H9 (cell line): ENCODE measurements at regions not wholly inside any gene's neighbourhood (a gene's known extent, or its start where the extent isn't known, plus 50 kb on each side); places are given as distances from the start of the nearest gene placed in this dataset.

Experiments used
- DNase-seq: peaks from one replicate; pipeline ENCODE4 v3.0.0-alpha.2; 2017
- H2AFZ ChIP-seq: one replicate; pipeline ENCODE4 v1.6.1; 2013; ENCODE audit warnings: mild to moderate bottlenecking, low read length, control low read depth, moderate library complexity
- H2AK5ac ChIP-seq: 2 replicates; pipeline ENCODE4 v1.6.1; 2013; ENCODE audit warnings: low read length, control low read depth, mixed read lengths; ENCODE audit not compliant: insufficient read length
- H2BK120ac ChIP-seq: one replicate; pipeline ENCODE4 v1.6.1; 2013; ENCODE audit warnings: low read depth, mild to moderate bottlenecking, low read length, control low read depth, inconsistent platforms; ENCODE audit not compliant: poor library complexity, severe bottlenecking
- H2BK12ac ChIP-seq: 2 replicates; pipeline ENCODE4 v1.6.1; 2013; ENCODE audit warnings: low read length, control low read depth, mixed read lengths, low read depth; ENCODE audit not compliant: insufficient read length
- H2BK15ac ChIP-seq: 2 replicates; pipeline ENCODE4 v1.6.1; 2013; ENCODE audit warnings: low read depth, low read length, control low read depth
- H2BK20ac ChIP-seq: one replicate; pipeline ENCODE4 v1.6.1; 2013; ENCODE audit warnings: low read depth, mild to moderate bottlenecking, low read length, control low read depth, inconsistent platforms; ENCODE audit not compliant: poor library complexity, severe bottlenecking
- H2BK5ac ChIP-seq: 2 replicates; pipeline ENCODE4 v1.6.1; 2013; ENCODE audit warnings: low read length, control low read depth, mixed read lengths; ENCODE audit not compliant: insufficient read length
- H3K14ac ChIP-seq: 2 replicates; pipeline ENCODE4 v1.6.1; 2013; ENCODE audit warnings: low read length, control low read depth; ENCODE audit not compliant: insufficient read depth
- H3K18ac ChIP-seq: 2 replicates; pipeline ENCODE4 v1.6.1; 2013; ENCODE audit warnings: low read depth, mild to moderate bottlenecking, mixed read lengths, low read length, control low read depth; ENCODE audit not compliant: insufficient read length
- H3K23ac ChIP-seq: 2 replicates; pipeline ENCODE4 v1.6.1; 2013; ENCODE audit warnings: low read length, control low read depth, mixed read lengths, low read depth; ENCODE audit not compliant: insufficient read length
- H3K23me2 ChIP-seq: 2 replicates; pipeline ENCODE4 v1.6.1; 2013; ENCODE audit warnings: low read depth, mild to moderate bottlenecking, mixed read lengths, low read length, control low read depth; ENCODE audit not compliant: insufficient read length, poor library complexity, severe bottlenecking
- H3K27ac ChIP-seq: 2 replicates; pipeline ENCODE4 v1.5.1; 2013; ENCODE audit warnings: low read length, control low read depth, mixed read lengths, low read depth; ENCODE audit not compliant: insufficient read length
- H3K27me3 ChIP-seq: 2 replicates; pipeline ENCODE4 v1.6.1; 2013; ENCODE audit warnings: low read length, control low read depth, inconsistent platforms; ENCODE audit not compliant: insufficient read depth
- H3K4ac ChIP-seq: 2 replicates; pipeline ENCODE4 v1.6.1; 2013; ENCODE audit warnings: low read depth, mild to moderate bottlenecking, control low read depth, inconsistent platforms, low read length, moderate library complexity
- H3K4me1 ChIP-seq: 2 replicates; pipeline ENCODE4 v1.6.1; 2013; ENCODE audit warnings: low read length, control low read depth, inconsistent platforms; ENCODE audit not compliant: insufficient read depth
- H3K4me2 ChIP-seq: 2 replicates; pipeline ENCODE4 v1.6.1; 2013; ENCODE audit warnings: low read length, control low read depth, mixed read lengths; ENCODE audit not compliant: insufficient read length, insufficient read depth
- H3K56ac ChIP-seq: 2 replicates; pipeline ENCODE4 v1.6.1; 2013; ENCODE audit warnings: low read depth, mild to moderate bottlenecking, mixed read lengths, low read length, control low read depth; ENCODE audit not compliant: insufficient read length
- H3K79me1 ChIP-seq: 2 replicates; pipeline ENCODE4 v1.6.1; 2013; ENCODE audit warnings: low read depth, mild to moderate bottlenecking, moderate library complexity, low read length, control low read depth, inconsistent platforms; ENCODE audit not compliant: insufficient read depth, poor library complexity, severe bottlenecking
- H3K79me2 ChIP-seq: 2 replicates; pipeline ENCODE4 v1.6.1; 2013; ENCODE audit warnings: low read length, control low read depth, inconsistent platforms; ENCODE audit not compliant: insufficient read depth
- H3K9ac ChIP-seq: 2 replicates; pipeline ENCODE4 v1.6.1; 2013; ENCODE audit warnings: low read length, control low read depth, mixed read lengths; ENCODE audit not compliant: insufficient read length; ENCODE audit errors: extremely low read depth
- H3K9me3 ChIP-seq: one replicate; pipeline ENCODE4 v1.6.1; 2013; ENCODE audit warnings: low read depth, low read length, inconsistent platforms; ENCODE audit not compliant: control insufficient read depth
- H3T11ph ChIP-seq: one replicate; pipeline ENCODE4 v1.6.1; 2013; ENCODE audit warnings: mild to moderate bottlenecking, low read length, control low read depth, inconsistent platforms
- H4K20me1 ChIP-seq: one replicate; pipeline ENCODE4 v1.6.1; 2013; ENCODE audit not compliant: control insufficient read depth, insufficient read length, insufficient read depth
- H4K5ac ChIP-seq: 2 replicates; pipeline ENCODE4 v1.6.1; 2013; ENCODE audit warnings: low read depth, mild to moderate bottlenecking, mixed read lengths, low read length, control low read depth; ENCODE audit not compliant: insufficient read length
- H4K8ac ChIP-seq: replicated peaks from 2 replicates; pipeline ENCODE4 v1.6.1; 2013; ENCODE audit warnings: low read length, control low read depth, mixed read lengths, low read depth; ENCODE audit not compliant: insufficient read length
- H4K91ac ChIP-seq: 2 replicates; pipeline ENCODE4 v1.6.1; 2013; ENCODE audit warnings: low read depth, mild to moderate bottlenecking, moderate library complexity, mixed read lengths, low read length, control low read depth; ENCODE audit not compliant: insufficient read length
- H3K27ac Mint-ChIP-seq, 3 experiments: 2 replicates in 2 of 3; 3 replicates in 1 of 3; pipeline ENCODE4 v1.8.0; 2020 to 2021; ENCODE audit warnings: mixed read lengths in 3 of 3, mild to moderate bottlenecking in 1 of 3, moderate library complexity in 1 of 3
- H3K27me3 Mint-ChIP-seq: 2 replicates; pipeline ENCODE4 v1.8.0; 2021; ENCODE audit warnings: low read depth, mild to moderate bottlenecking, moderate library complexity, mixed read lengths
- H3K36me3 Mint-ChIP-seq, 3 experiments: 2 replicates in 2 of 3; 3 replicates in 1 of 3; pipeline ENCODE4 v1.8.0; 2020 to 2021; ENCODE audit warnings: low read depth in 3 of 3, mixed read lengths in 3 of 3; ENCODE audit not compliant: insufficient read depth in 1 of 3
- H3K4me1 Mint-ChIP-seq, 2 experiments: 2 replicates each; pipeline ENCODE4 v1.8.0; 2020; ENCODE audit warnings: mixed read lengths in 2 of 2
- H3K4me3 Mint-ChIP-seq, 2 experiments: 2 replicates in 1 of 2; 3 replicates in 1 of 2; pipeline ENCODE4 v1.8.0; 2020 to 2021; ENCODE audit warnings: mild to moderate bottlenecking in 2 of 2, mixed read lengths in 2 of 2, moderate library complexity in 1 of 2
- H3K9me3 Mint-ChIP-seq, 2 experiments: 2 replicates in 1 of 2; 3 replicates in 1 of 2; pipeline ENCODE4 v1.8.0; 2020; ENCODE audit warnings: mild to moderate bottlenecking in 2 of 2, mixed read lengths in 2 of 2, moderate library complexity in 1 of 2
- WGBS: extraction: QIAGEN DNeasy Blood & Tissue Kit; methylation state at CpG from one replicate; pipeline ENCODE4 v1.1.7; 2013; ENCODE audit warnings: missing lambda C conversion rate, low lambda C conversion rate, mixed read lengths; ENCODE audit not compliant: insufficient read length; ENCODE audit errors: extremely low coverage; 5-methylcytosine and 5-hydroxymethylcytosine counted together
- TF ChIP-seq, protein P1 (sequence below): fragments of 200-600 bp; sonication (generic); conservative IDR thresholded peaks from 3 replicates; pipeline ENCODE4 v1.8.0; 2021; ENCODE audit warnings: antibody characterized with exemption, mild to moderate bottlenecking

DNA sequence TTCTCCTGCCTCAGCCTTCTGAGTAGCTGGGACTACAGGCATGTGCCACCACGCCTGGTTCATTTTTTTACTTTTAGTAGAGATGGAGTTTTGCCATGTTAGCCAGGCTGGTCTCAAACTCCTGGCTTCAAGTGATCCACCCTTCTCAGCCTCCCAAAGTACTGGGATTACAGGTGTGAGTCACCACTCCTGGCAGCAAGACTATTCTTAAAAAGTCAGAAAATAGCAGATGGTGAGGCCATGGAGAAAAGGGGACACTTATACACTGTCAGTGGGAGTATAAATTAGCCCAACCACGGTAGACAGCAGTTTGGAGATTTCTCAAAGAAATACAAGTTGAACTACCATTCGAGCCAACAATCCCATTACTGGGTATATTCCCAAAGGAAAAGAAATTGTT is 603.3 kb upstream of the TBL1XR1 start:
- Histone ChIP-seq H2BK5ac (no peak overlapping the region), H3T11ph (no peak overlapping the region), H2BK15ac (no peak overlapping the region), H3K9me3 (no peaks in the 10 kb centered on the region), H3K14ac (no peak overlapping the region), H3K79me1 (no peaks in the 10 kb centered on the region), H3K4me2 (no peak overlapping the region), H3K18ac (no peak overlapping the region), H3K27ac (no peak overlapping the region), H3K56ac (no peak overlapping the region), H3K4me1 (no peaks in the 10 kb centered on the region), H2BK20ac (no peak overlapping the region), H2BK120ac (no peak overlapping the region), H3K4ac (no peak overlapping the region), H3K23ac (no peak overlapping the region), H3K79me2 (no peaks in the 10 kb centered on the region), H3K27me3 (no peaks in the 10 kb centered on the region), H2AFZ (no peak overlapping the region), H2AK5ac (no peak overlapping the region), H4K5ac (no peak overlapping the region), H2BK12ac (no peak overlapping the region), H3K9ac (no peak overlapping the region), H4K8ac (no peak overlapping the region), H4K91ac (no peak overlapping the region), H4K20me1 (no peaks in the 10 kb centered on the region), H3K23me2 (no peaks in the 10 kb centered on the region)
- H3K27ac Mint-ChIP-seq: no peak overlapping the region
- no peak for DNase-seq
- H3K9me3 Mint-ChIP-seq: no peaks in the 10 kb centered on the region
- no peaks in the 10 kb centered on the region for H3K27me3 Mint-ChIP-seq
- H3K4me3 Mint-ChIP-seq: no peak overlapping the region
- WGBS: no CpG with 5 or more reads among the region's 3 CpGs
- peaks cover 19 to 22% of the 10 kb centered on the region in 2 experiments for H3K4me1 Mint-ChIP-seq
- no peaks in the 10 kb centered on the region for H3K36me3 Mint-ChIP-seq
- TF ChIP-seq, protein P1, sequence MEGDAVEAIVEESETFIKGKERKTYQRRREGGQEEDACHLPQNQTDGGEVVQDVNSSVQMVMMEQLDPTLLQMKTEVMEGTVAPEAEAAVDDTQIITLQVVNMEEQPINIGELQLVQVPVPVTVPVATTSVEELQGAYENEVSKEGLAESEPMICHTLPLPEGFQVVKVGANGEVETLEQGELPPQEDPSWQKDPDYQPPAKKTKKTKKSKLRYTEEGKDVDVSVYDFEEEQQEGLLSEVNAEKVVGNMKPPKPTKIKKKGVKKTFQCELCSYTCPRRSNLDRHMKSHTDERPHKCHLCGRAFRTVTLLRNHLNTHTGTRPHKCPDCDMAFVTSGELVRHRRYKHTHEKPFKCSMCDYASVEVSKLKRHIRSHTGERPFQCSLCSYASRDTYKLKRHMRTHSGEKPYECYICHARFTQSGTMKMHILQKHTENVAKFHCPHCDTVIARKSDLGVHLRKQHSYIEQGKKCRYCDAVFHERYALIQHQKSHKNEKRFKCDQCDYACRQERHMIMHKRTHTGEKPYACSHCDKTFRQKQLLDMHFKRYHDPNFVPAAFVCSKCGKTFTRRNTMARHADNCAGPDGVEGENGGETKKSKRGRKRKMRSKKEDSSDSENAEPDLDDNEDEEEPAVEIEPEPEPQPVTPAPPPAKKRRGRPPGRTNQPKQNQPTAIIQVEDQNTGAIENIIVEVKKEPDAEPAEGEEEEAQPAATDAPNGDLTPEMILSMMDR: no peak
